HFF-Myc (cell line): ENCODE measurements at regions not wholly inside any gene's neighbourhood (a gene's known extent, or its start where the extent isn't known, plus 50 kb on each side); places are given as distances from the start of the nearest gene placed in this dataset.
"Not testable (repeated sequence)": the region's sequence is repeated elsewhere in the genome, so short reads cannot be mapped to it uniquely, and the experiment has no call there.

Source experiments
- DNase-seq: peaks from one replicate; pipeline ENCODE4 v3.0.0-alpha.2; 2011; ENCODE audit warnings: low read depth; ENCODE audit errors: extremely low read depth
- H3K4me3 ChIP-seq: replicated peaks from 2 replicates; pipeline ENCODE4 v1.5.1; 2011; ENCODE audit warnings: low read depth, mild to moderate bottlenecking, control low read depth, low read length
- TF ChIP-seq, protein P1 (sequence below): IDR thresholded peaks from 2 replicates; pipeline ENCODE4 v1.5.1; 2012; ENCODE audit warnings: mild to moderate bottlenecking, low read depth, low read length, control low read depth; ENCODE audit errors: missing control alignments

DNA sequence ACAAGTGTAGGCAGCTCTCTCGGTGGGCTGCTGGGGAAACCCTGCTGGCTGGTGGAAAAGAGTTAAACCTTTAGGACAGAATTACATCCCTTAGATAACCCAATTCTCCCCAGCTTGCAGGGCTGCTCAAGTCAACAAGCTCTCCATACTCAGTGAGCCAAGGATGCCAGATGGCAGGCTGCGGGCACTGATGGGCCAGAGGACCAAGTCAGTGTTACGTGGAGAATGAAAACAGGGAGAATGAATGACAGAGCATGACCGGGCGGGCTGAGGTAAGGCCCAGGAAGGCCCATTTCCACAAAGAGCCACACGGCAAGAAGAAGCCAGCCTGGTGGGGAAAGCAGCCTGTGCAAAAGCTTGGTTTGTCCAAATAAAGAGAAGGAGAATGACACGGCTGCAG is 58.7 kb upstream of the CD93 start:
- TF ChIP-seq, protein P1, sequence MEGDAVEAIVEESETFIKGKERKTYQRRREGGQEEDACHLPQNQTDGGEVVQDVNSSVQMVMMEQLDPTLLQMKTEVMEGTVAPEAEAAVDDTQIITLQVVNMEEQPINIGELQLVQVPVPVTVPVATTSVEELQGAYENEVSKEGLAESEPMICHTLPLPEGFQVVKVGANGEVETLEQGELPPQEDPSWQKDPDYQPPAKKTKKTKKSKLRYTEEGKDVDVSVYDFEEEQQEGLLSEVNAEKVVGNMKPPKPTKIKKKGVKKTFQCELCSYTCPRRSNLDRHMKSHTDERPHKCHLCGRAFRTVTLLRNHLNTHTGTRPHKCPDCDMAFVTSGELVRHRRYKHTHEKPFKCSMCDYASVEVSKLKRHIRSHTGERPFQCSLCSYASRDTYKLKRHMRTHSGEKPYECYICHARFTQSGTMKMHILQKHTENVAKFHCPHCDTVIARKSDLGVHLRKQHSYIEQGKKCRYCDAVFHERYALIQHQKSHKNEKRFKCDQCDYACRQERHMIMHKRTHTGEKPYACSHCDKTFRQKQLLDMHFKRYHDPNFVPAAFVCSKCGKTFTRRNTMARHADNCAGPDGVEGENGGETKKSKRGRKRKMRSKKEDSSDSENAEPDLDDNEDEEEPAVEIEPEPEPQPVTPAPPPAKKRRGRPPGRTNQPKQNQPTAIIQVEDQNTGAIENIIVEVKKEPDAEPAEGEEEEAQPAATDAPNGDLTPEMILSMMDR: no peak
- no peak for DNase-seq
- H3K4me3 ChIP-seq: no peak overlapping the region

DNA sequence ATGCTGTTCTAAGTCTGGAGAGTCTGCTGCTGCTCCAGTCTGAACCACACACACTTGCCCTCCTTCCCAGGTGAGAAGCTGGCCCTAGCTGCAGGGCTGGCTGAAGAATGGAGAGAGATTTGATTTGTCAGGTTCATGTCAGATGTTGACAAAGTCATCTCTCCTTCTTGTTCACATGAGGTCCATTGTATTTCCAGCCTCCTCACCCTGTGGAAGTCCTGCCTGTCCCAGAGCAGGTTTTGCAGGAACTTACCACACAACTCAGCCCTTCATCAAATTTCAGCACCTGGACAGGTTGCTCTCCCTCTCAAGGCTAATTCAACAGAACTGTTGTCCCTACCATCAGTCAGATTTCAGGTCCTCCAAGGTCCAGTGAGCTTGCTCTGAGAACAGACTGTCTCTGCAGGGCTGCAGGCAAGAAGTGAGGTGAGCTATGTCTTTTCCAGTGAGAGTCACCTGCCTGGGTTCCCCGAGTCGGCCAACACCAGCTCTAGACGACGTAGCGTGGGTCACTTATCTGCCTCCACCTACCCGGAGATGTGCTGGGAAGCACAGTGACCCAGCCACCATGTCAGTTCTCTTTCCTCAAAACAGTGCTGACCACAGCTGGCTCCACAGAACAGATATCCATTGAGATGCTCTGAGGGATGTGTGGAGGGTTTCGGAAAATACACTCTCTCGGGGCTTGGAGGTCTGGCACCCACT is 58.0 kb upstream of the CD93 start:
- no peak for DNase-seq
- no peak overlapping the region for H3K4me3 ChIP-seq
- TF ChIP-seq, protein P1: no peak

DNA sequence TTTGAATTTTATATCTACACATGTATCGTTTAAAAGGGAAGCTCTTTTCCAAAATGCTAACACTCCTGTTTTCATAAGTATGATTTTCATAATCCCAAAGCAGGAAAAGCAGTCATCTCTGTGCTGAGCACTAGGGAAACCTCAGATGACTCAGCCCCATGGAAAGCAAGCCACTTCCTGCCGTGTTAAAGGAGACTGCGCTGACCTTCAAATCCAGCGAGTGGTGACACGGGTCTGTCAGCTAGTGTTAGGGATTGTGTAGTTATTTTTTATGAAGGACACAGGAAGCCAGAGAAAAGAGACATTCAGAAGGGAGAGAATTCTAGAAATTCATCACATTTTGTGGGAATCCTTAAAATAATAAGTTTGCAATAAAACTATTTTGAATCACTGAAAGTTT is 57.0 kb upstream of the CD93 start:
- TF ChIP-seq, protein P1: no peak

DNA sequence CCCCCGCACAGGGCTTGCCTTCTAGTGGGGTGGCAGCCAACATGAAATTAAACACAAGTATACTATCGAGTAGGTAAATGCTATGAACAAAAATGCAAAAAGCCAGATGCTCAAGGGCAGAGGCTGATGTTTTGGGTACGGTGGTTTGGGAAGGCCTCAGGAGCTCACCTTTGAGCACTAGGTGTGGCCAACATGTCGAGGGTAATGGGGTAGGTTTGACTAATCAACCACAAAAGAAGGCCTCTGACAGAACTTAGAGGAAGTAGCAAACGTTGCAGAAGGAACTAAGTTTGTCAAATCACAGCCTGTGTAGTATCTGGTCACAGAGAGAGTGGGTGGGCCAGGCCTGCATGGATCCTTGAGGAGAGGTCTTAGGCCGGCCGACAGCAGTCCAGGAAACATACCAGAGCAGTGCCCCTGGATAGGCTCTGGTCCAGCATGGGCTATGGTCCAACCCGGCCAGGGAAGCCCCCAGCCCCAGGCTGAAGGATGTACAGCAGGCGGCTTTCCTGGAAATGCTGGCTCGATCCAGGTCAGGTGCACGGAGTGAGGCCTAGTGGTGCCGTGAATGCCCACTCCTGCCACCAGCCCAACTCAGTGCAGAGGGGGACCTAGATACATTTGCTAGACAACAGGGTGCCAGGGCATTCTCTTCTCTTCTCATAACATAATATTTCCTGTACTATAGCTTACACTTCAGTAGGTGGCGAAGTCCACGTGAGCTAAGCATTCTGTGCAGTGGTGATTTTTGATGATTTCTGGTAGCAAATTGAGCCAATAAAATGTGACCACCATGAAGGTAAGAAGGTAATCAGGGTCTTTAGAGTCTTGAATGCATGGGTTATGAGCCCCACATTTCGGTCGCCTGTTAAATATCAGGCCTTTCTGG is 56.3 kb upstream of the CD93 start:
- no peak overlapping the region for H3K4me3 ChIP-seq
- no peak for DNase-seq
- TF ChIP-seq, protein P1: no peak

More for the DNA sequence above, 57.0 kb upstream of the CD93 start:
- DNase-seq: peak; percentile 60
- no peak overlapping the region for H3K4me3 ChIP-seq

DNA sequence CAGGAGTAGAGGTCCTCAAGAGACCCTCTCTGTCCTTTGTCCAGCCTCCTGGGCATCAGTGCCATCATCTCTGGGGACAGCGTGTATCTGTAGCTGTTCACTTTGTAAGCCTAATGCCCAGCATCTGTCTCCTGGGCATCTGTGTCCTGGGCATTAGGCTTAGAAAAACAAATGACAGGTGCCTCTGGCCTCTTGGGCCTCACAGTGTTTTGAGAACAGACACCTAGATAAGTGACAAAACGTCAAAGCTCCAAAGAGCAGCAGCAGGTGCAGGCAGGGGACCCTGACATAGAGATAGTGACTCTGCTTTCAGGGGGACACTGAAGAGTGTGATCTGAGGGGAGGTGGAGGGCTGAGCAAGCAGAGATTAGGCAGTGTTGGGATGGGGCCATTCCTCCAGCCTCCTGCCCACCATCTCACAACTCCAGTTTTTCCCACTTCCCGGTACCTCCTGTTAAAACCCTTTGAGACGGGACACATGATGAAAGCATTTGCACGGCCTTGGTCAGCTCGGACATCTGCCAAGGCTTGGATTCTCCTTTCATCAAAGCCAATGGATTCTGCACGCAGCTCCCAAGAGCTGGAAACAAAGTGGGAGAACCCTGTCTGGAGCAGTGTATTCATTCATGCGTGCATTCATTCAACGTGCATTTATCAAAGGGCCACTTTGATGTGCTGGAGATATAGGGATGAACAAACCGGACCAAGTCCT is 55.5 kb upstream of the CD93 start:
- H3K4me3 ChIP-seq: no peak overlapping the region
- no peak for DNase-seq
- TF ChIP-seq, protein P1: no peak

DNA sequence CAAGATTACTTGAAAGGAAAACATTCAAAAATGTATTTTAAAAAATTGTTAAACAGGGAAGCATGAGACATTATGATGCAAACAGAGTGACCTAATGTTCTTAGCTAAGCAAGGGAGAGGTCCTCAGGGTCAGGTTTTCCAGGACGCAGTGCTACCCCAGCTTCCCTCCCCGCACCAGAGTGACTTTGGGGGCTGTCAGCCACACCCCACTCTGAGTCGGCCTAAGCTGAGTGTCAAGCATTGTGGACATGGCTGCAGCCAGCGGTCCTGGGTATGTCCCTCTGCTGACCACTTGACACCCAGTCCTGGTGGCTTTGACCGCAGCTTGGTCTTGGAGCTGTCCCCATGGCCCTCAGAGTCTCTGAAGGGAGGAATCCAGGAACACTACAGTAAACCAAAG is 54.9 kb upstream of the CD93 start:
- H3K4me3 ChIP-seq: no peak overlapping the region
- TF ChIP-seq, protein P1: no peak
- no peak for DNase-seq

DNA sequence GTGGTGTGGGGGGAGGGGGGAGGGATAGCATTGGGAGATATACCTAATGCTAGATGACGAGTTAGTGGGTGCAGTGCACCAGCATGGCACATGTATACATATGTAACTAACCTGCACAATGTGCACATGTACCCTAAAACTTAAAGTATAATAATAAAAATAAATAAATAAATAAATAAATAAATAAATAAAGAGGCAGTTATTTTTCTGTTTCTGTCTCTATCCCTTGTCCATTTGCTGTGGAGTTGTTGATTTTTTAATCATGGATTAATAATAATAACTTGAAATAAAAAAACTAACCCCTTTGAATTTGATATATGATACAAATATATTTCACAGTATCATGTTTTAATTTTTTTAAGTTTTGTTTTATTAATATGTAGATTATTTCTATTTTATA is 53.9 kb upstream of the CD93 start:
- H3K4me3 ChIP-seq, DNase-seq: not testable (repeated sequence)
